ENCODE measurements at regions not wholly inside any gene's neighbourhood (a gene's known extent, or its start where the extent isn't known, plus 50 kb on each side); places are given as distances from the start of the nearest gene placed in this dataset.
A peak's percentile ranks its signal among the peaks of the same experiment; 100 is the strongest.

DNA sequence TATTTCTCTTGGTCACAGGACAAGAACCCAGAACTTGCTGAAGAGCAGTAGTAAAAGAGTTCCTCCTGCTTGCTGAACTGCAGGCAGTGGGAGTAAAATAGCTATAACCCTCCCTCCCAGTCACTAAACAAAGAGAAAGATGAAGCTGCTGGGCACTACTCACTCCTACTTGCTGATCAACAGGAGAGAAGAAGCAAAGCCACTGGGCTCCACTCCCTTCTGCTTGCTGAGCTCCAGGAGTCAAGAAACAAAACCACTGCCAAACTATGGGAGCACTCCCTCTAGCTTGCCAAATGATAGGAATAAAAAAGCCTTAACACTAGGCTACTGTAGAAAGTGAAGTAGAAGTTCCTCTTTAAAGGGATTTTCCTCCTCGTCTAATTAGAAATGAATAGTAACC lies 155.3 kb downstream of the RASSF9 start:
- H3K27ac Mint-ChIP-seq: no peak overlapping the region
- H3K4me1 Mint-ChIP-seq: no peaks in the 10 kb centered on the region
- Histone ChIP-seq H4K20me1 (ENCODE audit: low read depth) (no peaks in the 10 kb centered on the region), H2AFZ (replicated peaks) (peak overlapping the region; percentile 38), H3K27me3 (no peaks in the 10 kb centered on the region), H3K79me2 (ENCODE audit: low read depth) (no peaks in the 10 kb centered on the region), H3F3A (ENCODE audit: low read depth) (no peaks in the 10 kb centered on the region), H3K4me2 (no peak overlapping the region), H3K9me3 (ENCODE audit: low read depth) (no peaks in the 10 kb centered on the region), H3K36me3 (no peaks in the 10 kb centered on the region), H3K4me3 (no peak overlapping the region), H3K9ac (no peak overlapping the region), H3K4me1 (no peaks in the 10 kb centered on the region), H3K27ac (no peak overlapping the region)
- DNase-seq (ENCODE audit: low spot score): no peak
- no peak overlapping the region for H3K4me3 Mint-ChIP-seq
- H3K27me3 Mint-ChIP-seq (ENCODE audit: insufficient read depth, low read depth): no peaks in the 10 kb centered on the region
- H3K36me3 Mint-ChIP-seq: no peaks in the 10 kb centered on the region
- TF ChIP-seq EZH2 (IDR thresholded peaks at IDR 0.05) (no peak), EZH2phosphoT487 (IDR thresholded peaks at IDR 0.05) (no peak)
- TF ChIP-seq, protein P1, sequence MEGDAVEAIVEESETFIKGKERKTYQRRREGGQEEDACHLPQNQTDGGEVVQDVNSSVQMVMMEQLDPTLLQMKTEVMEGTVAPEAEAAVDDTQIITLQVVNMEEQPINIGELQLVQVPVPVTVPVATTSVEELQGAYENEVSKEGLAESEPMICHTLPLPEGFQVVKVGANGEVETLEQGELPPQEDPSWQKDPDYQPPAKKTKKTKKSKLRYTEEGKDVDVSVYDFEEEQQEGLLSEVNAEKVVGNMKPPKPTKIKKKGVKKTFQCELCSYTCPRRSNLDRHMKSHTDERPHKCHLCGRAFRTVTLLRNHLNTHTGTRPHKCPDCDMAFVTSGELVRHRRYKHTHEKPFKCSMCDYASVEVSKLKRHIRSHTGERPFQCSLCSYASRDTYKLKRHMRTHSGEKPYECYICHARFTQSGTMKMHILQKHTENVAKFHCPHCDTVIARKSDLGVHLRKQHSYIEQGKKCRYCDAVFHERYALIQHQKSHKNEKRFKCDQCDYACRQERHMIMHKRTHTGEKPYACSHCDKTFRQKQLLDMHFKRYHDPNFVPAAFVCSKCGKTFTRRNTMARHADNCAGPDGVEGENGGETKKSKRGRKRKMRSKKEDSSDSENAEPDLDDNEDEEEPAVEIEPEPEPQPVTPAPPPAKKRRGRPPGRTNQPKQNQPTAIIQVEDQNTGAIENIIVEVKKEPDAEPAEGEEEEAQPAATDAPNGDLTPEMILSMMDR (IDR thresholded peaks at IDR 0.05): no peak
- H3K9me3 Mint-ChIP-seq: no peaks in the 10 kb centered on the region

DNA sequence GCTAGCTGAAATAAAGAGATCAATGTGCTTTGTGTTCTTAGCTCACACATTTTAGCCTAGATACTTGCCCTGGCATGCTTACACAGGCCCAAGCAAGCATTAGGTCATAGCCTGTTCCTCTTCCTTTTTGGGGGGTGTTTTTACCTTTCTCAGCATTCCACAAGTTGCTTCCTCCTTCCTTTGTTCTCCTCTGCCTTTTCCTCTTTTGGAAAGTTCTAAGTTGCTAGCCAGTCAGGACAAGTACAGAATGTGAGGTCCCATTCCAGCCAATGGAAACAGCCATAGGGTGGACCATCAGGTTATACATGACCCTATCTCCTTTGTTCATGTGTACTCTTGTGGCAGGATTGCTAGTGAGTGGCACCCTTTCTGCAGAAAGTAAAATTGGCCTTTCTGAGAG lies 154.9 kb downstream of the RASSF9 start:
- Histone ChIP-seq H3F3A (ENCODE audit: low read depth) (no peaks in the 10 kb centered on the region), H3K79me2 (ENCODE audit: low read depth) (no peaks in the 10 kb centered on the region), H3K27me3 (no peaks in the 10 kb centered on the region), H4K20me1 (ENCODE audit: low read depth) (no peaks in the 10 kb centered on the region), H3K4me3 (no peak overlapping the region), H3K36me3 (no peaks in the 10 kb centered on the region), H3K9me3 (ENCODE audit: low read depth) (no peaks in the 10 kb centered on the region), H3K27ac (no peak overlapping the region), H3K9ac (no peak overlapping the region), H3K4me2 (no peak overlapping the region), H2AFZ (replicated peaks) (peak overlapping the region; percentile 38), H3K4me1 (no peaks in the 10 kb centered on the region)
- TF ChIP-seq EZH2phosphoT487 (IDR thresholded peaks at IDR 0.05): no peak
- TF ChIP-seq, protein P1 (IDR thresholded peaks at IDR 0.05): no peak
- TF ChIP-seq EZH2 (IDR thresholded peaks at IDR 0.05): no peak
- Mint-ChIP-seq H3K9me3 (no peaks in the 10 kb centered on the region), H3K27ac (no peak overlapping the region), H3K4me1 (no peaks in the 10 kb centered on the region), H3K27me3 (ENCODE audit: insufficient read depth, low read depth) (no peaks in the 10 kb centered on the region), H3K4me3 (no peak overlapping the region), H3K36me3 (no peaks in the 10 kb centered on the region)
- DNase-seq (ENCODE audit: low spot score): no peak

DNA sequence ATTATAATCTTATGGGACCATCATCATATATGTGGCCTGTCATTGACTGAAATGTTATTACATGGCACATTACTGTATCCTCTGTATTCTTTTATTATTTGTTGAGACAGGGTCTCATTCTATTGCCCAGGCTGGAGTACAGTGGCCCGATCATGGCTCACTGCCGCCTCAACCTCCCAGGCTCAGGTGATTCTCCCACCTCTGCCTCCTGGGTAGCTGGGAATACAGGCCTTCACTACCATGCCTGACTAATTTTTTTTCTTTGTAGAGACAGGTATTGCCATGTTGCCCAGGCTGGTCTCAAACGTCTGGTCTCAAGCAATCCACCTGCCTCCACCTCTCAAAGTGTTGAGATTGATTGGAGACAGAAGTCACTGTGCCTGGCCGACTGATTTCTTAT lies 153.2 kb downstream of the RASSF9 start:
- no peaks in the 10 kb centered on the region for H4K20me1 ChIP-seq (ENCODE audit: low read depth)
- DNase-seq (ENCODE audit: low spot score): no peak
- Mint-ChIP-seq H3K9me3 (no peaks in the 10 kb centered on the region), H3K27me3 (ENCODE audit: insufficient read depth, low read depth) (no peaks in the 10 kb centered on the region), H3K27ac (no peak overlapping the region), H3K4me3 (no peak overlapping the region), H3K4me1 (no peaks in the 10 kb centered on the region), H3K36me3 (no peaks in the 10 kb centered on the region)
- H3K27me3 ChIP-seq: no peaks in the 10 kb centered on the region
- no peaks in the 10 kb centered on the region for H3K9me3 ChIP-seq (ENCODE audit: low read depth)
- H3K4me1 ChIP-seq: no peaks in the 10 kb centered on the region
- no peak overlapping the region for H2AFZ ChIP-seq (replicated peaks)
- no peaks in the 10 kb centered on the region for H3F3A ChIP-seq (ENCODE audit: low read depth)
- H3K4me2 ChIP-seq: no peak overlapping the region
- H3K36me3 ChIP-seq: no peaks in the 10 kb centered on the region
- no peak for TF ChIP-seq EZH2 (IDR thresholded peaks at IDR 0.05)
- TF ChIP-seq, protein P1 (IDR thresholded peaks at IDR 0.05): no peak
- no peak for TF ChIP-seq EZH2phosphoT487 (IDR thresholded peaks at IDR 0.05)
- H3K9ac ChIP-seq: no peak overlapping the region
- H3K27ac ChIP-seq: no peak overlapping the region
- no peaks in the 10 kb centered on the region for H3K79me2 ChIP-seq (ENCODE audit: low read depth)
- H3K4me3 ChIP-seq: no peak overlapping the region

DNA sequence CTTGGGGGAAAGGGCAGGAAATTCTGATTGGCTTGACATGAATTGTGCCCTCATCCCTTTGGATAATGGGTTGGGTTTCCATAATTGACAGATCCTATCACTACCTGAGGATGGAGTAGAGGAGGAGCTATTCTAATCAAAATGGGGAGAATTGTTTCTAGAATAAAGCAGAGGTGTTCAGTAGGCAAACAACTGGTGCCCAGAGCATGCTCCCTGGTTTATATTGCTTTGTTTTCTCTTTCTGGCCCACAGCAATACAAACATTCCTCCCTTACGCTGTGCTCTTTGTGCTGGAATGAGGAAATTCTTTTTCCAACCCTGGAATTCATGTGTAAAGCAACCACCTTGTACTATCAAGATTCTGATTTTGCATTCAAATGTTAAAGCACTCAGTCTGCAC lies 147.4 kb downstream of the RASSF9 start:
- Mint-ChIP-seq H3K27ac (no peak overlapping the region), H3K4me3 (no peak overlapping the region), H3K4me1 (no peaks in the 10 kb centered on the region), H3K27me3 (ENCODE audit: insufficient read depth, low read depth) (no peaks in the 10 kb centered on the region), H3K36me3 (no peaks in the 10 kb centered on the region), H3K9me3 (no peaks in the 10 kb centered on the region)
- DNase-seq (ENCODE audit: low spot score): no peak
- no peaks in the 10 kb centered on the region for H3K36me3 ChIP-seq
- no peaks in the 10 kb centered on the region for H3K4me1 ChIP-seq
- no peaks in the 10 kb centered on the region for H4K20me1 ChIP-seq (ENCODE audit: low read depth)
- H3K27ac ChIP-seq: no peak overlapping the region
- no peaks in the 10 kb centered on the region for H3K27me3 ChIP-seq
- H3K9ac ChIP-seq: no peak overlapping the region
- no peak overlapping the region for H3K4me2 ChIP-seq
- H2AFZ ChIP-seq (replicated peaks): peak overlapping the region; percentile 13
- H3K9me3 ChIP-seq (ENCODE audit: low read depth): no peaks in the 10 kb centered on the region
- no peaks in the 10 kb centered on the region for H3F3A ChIP-seq (ENCODE audit: low read depth)
- H3K4me3 ChIP-seq: no peak overlapping the region
- no peaks in the 10 kb centered on the region for H3K79me2 ChIP-seq (ENCODE audit: low read depth)
- TF ChIP-seq EZH2 (IDR thresholded peaks at IDR 0.05) (no peak), EZH2phosphoT487 (IDR thresholded peaks at IDR 0.05) (no peak)
- TF ChIP-seq, protein P1 (IDR thresholded peaks at IDR 0.05): no peak

Data from neural progenitor cell (in vitro differentiated cells).